ENCODE measurements at regions not wholly inside any gene's neighbourhood (a gene's known extent, or its start where the extent isn't known, plus 50 kb on each side); places are given as distances from the start of the nearest gene placed in this dataset.

DNA sequence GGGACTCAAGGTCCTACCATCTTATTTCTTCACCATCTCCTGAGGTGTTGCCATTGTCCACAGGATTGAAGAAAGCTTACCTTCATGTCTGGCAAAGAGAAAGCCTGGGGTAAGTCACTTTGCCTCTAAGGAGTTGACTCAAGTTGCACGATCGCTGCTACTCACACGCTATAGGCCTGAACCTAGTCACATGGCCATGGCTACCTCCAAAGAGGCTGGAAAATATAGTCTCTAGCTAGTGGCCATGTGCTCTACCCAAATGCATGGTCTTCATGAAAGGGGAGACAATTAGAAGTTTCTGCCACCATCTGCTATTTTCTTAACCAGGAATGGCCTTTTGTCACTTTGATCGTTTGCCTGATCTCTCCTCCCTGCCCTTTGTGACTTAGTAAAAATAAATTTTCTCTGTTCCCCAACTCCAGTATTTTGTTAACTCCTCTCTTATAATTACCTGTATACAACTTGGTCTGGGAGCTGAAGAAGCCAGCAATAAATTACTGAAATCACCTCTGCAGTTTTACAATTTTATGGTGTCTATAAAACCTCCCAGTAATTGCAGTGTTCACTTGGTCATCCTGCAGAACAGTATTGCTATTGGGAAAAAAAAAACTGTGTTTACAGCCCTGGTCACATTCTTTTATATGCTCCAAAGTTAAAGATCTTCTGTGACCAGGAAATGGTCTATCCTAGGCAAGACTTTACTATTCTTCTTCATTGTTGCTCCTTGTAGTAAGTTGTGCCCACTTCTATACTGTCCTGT lies 126.7 kb upstream of the TSPAN5 start:
- TF ChIP-seq, protein P1, sequence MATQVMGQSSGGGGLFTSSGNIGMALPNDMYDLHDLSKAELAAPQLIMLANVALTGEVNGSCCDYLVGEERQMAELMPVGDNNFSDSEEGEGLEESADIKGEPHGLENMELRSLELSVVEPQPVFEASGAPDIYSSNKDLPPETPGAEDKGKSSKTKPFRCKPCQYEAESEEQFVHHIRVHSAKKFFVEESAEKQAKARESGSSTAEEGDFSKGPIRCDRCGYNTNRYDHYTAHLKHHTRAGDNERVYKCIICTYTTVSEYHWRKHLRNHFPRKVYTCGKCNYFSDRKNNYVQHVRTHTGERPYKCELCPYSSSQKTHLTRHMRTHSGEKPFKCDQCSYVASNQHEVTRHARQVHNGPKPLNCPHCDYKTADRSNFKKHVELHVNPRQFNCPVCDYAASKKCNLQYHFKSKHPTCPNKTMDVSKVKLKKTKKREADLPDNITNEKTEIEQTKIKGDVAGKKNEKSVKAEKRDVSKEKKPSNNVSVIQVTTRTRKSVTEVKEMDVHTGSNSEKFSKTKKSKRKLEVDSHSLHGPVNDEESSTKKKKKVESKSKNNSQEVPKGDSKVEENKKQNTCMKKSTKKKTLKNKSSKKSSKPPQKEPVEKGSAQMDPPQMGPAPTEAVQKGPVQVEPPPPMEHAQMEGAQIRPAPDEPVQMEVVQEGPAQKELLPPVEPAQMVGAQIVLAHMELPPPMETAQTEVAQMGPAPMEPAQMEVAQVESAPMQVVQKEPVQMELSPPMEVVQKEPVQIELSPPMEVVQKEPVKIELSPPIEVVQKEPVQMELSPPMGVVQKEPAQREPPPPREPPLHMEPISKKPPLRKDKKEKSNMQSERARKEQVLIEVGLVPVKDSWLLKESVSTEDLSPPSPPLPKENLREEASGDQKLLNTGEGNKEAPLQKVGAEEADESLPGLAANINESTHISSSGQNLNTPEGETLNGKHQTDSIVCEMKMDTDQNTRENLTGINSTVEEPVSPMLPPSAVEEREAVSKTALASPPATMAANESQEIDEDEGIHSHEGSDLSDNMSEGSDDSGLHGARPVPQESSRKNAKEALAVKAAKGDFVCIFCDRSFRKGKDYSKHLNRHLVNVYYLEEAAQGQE (IDR thresholded peaks at IDR 0.05; ENCODE audit: insufficient read depth in 1 of 2, low read depth in 2 of 2, low read length in 1 of 2) = no peak
- TF ChIP-seq TCF7L2 (IDR thresholded peaks at IDR 0.05; ENCODE audit: low read depth, low read length) (no peak), SIN3A (IDR thresholded peaks at IDR 0.05; ENCODE audit: borderline replicate concordance, insufficient read depth, low read depth, low read length) (no peak), POLR2AphosphoS5 (IDR thresholded peaks at IDR 0.05; ENCODE audit: low read depth, low read length) (no peak)
- TF ChIP-seq, protein P2, sequence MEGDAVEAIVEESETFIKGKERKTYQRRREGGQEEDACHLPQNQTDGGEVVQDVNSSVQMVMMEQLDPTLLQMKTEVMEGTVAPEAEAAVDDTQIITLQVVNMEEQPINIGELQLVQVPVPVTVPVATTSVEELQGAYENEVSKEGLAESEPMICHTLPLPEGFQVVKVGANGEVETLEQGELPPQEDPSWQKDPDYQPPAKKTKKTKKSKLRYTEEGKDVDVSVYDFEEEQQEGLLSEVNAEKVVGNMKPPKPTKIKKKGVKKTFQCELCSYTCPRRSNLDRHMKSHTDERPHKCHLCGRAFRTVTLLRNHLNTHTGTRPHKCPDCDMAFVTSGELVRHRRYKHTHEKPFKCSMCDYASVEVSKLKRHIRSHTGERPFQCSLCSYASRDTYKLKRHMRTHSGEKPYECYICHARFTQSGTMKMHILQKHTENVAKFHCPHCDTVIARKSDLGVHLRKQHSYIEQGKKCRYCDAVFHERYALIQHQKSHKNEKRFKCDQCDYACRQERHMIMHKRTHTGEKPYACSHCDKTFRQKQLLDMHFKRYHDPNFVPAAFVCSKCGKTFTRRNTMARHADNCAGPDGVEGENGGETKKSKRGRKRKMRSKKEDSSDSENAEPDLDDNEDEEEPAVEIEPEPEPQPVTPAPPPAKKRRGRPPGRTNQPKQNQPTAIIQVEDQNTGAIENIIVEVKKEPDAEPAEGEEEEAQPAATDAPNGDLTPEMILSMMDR (IDR thresholded peaks at IDR 0.05) = no peak
- intact Hi-C loops (cut with micrococcal nuclease; ENCODE audit: unreplicated experiment) = no loop called here
- no peak overlapping the region for H3K4me3 ChIP-seq (ENCODE audit: low read depth in 2 of 2, low read length in 2 of 2)
- ChIA-PET CTCF (interaction anchor here (0.5 kb wide), 1 partner anchor 325 kb away, joined by 3 read pairs; no protein-coding TSS in a partner anchor), POLR2A (no interaction called here)
- no peaks in the 10 kb centered on the region for H3K9me3 ChIP-seq (ENCODE audit: control insufficient read depth, insufficient read depth, low read depth, low read length)
- no TSS peak for BruUV-seq (replicated peaks)
- no peaks in the 10 kb centered on the region for H3K27me3 ChIP-seq (ENCODE audit: control insufficient read depth, insufficient read depth, low read length)
- H3K4me1 ChIP-seq (ENCODE audit: control insufficient read depth, insufficient read depth, low read length) = no peaks in the 10 kb centered on the region
- ATAC-seq (no peak), DNase-seq (ENCODE audit: low read depth, low spot score) (no peak)
- no peak overlapping the region; the same call in 1 of the 2 replicates for H3K27ac ChIP-seq (ENCODE audit: low read length)
- no peaks in the 10 kb centered on the region for H3K36me3 ChIP-seq (ENCODE audit: control insufficient read depth, insufficient read depth, low read length)
- in situ Hi-C loops (cut with HindIII; ENCODE audit: low pct_unique_long_range_greater_than_20kb, low sequenced_read_pairs) = no loop called here

DNA sequence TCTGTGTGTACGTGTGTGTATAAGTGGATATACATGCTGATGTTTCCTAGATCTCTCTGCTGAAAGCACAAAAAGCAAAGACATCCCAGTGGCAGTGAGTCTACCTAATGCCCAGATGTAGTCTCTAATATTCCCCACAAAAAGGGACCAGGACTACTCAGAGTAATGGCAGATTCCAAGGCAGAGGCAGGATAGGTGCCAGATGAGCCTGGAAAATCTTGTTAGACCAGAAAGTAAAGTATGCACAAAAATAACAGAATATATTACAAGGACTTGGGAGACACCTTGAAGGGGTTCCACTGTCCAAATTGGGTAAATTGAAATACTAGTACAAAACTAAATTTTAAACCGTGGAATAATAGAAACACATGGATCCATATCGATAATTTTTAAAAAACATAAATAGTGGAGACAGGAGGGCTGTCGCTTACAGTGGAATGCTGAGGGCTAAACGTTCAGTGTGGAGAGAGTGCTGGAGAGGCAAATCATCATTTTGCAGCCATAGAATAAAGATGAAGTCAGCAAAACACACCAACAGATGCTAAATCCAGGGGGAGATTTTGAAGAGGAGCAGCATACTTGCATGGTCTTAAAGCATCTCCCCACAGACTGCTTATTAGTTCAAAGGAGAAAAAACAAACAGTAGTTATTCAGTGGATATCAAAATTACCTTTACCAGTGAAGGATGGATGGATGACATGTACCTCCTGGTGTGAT lies 123.4 kb upstream of the TSPAN5 start:
- DNase-seq (ENCODE audit: low read depth, low spot score) (no peak), ATAC-seq (no peak)
- TF ChIP-seq TCF7L2 (IDR thresholded peaks at IDR 0.05; ENCODE audit: low read depth, low read length) (no peak), POLR2AphosphoS5 (IDR thresholded peaks at IDR 0.05; ENCODE audit: low read depth, low read length) (no peak), SIN3A (IDR thresholded peaks at IDR 0.05; ENCODE audit: borderline replicate concordance, insufficient read depth, low read depth, low read length) (no peak)
- H3K4me1 ChIP-seq (ENCODE audit: control insufficient read depth, insufficient read depth, low read length) = peaks cover 5% of the 10 kb centered on the region
- BruUV-seq (replicated peaks) = no TSS peak
- CTCF ChIA-PET = no interaction called here
- H3K4me3 ChIP-seq (ENCODE audit: low read depth in 2 of 2, low read length in 2 of 2) = no peak overlapping the region
- POLR2A ChIA-PET = no interaction called here
- intact Hi-C loops (cut with micrococcal nuclease; ENCODE audit: unreplicated experiment) = no loop called here
- no peaks in the 10 kb centered on the region for H3K36me3 ChIP-seq (ENCODE audit: control insufficient read depth, insufficient read depth, low read length)
- no peaks in the 10 kb centered on the region for H3K27me3 ChIP-seq (ENCODE audit: control insufficient read depth, insufficient read depth, low read length)
- H3K27ac ChIP-seq (ENCODE audit: low read length) = no peak overlapping the region
- no peaks in the 10 kb centered on the region for H3K9me3 ChIP-seq (ENCODE audit: control insufficient read depth, insufficient read depth, low read depth, low read length)
- in situ Hi-C loops (cut with HindIII; ENCODE audit: low pct_unique_long_range_greater_than_20kb, low sequenced_read_pairs) = no loop called here

Data from Panc1 (cell line).